ENCODE measurements at regions not wholly inside any gene's neighbourhood (a gene's known extent, or its start where the extent isn't known, plus 50 kb on each side); places are given as distances from the start of the nearest gene placed in this dataset.
A peak's percentile ranks its signal among the peaks of the same experiment; 100 is the strongest.
"Not testable (repeated sequence)": the region's sequence is repeated elsewhere in the genome, so short reads cannot be mapped to it uniquely, and the experiment has no call there.

DNA sequence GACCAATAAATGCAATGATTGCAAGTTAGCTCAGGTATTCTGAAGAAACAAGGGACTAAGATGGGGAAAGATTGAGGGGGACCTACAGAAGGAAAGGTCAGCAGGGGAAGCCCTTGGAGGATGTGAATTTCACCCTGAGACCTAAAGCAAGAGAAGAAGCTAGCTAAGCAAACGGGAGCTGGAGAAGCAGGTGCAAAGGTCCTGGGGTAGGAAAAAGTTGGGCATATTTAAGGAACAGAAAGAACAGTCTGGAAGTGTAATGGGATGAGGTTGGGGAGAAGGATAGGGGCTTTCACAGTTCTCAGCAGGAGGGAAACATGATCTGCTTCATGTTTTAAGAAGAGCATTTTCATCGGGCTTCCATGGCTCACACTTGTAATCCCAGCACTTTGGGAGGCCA lies 89.7 kb upstream of the SLC45A1 start:
- no peak for DNase-seq (ENCODE audit: low read depth)

DNA sequence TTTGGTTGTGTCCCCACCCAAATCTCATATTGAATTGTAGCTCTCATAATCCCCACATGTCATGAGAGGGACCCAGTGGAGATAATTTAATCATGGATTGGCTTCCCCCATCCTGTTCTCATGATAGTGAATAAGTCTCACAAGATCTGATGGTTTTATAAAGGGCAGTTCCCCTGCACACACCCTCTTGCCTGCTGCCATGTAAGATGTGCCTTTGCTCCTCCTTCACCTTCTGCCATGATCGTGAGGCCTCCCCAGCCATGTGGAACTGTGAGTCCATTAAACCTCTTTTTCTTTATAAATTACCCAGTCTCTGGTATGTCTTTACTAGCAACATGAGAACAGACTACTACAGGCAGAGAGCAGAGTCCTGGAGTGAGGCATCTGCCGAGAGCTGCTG lies 90.2 kb upstream of the SLC45A1 start:
- not testable (repeated sequence) for DNase-seq (ENCODE audit: low read depth)

DNA sequence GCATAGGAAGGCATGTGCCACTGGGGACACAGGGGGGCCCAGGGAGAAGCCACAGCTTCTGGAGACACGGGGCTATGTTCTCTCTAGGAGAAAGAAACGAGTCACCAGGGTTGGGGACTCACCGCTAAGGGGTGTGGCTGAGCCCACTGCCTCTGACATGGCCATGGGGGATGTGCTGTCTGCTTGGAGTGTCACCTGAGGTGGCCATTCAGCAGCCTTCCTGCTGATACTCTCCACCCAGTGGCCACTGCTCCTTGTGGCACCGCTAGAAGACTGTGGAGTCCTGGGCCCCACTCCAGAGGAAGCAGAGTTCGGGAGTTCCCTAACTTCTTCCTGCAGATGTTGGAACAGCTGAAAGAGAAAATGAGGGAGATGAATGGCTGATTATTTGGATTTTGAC lies 91.2 kb upstream of the SLC45A1 start:
- DNase-seq (ENCODE audit: low read depth): no peak

DNA sequence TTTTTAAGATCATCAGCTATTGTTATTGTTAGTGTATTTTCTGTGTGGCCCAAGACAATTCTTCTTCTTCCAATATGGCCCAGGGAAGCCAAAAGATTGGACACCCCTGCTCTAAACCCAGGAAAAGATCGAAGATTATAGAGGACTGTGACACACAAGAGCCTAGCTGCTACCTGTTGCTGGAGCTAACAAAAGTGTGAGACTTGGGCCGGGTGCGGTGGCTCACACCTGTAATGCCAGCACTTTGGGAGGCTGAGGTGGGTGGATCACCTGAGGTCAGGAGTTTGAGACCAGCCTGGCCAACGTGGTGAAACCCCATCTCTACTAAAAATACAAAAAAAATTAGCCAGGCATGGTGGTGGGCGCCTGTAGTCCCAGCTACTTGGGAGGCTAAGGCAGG lies 91.9 kb upstream of the SLC45A1 start:
- DNase-seq (ENCODE audit: low read depth): not testable (repeated sequence)

DNA sequence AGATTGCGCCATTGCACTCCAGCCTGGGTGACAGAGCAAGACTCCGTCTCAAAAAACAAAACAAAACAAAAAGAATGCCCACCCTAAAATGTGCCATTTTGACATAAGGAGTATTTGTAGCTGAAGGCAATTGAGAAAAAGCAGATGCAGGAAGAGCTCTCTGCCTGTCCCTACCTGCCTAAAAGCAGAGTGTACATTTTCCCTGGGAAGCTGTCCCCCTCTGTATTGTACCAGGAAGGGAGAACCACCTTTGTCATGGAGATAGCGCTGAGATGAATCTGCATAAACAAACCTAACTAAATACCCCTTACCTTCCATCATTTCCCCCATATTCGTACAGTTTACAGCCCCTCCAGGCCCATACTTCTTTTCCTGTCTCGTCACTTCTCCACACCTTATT lies 94.4 kb upstream of the SLC45A1 start:
- DNase-seq (ENCODE audit: low read depth): no peak

DNA sequence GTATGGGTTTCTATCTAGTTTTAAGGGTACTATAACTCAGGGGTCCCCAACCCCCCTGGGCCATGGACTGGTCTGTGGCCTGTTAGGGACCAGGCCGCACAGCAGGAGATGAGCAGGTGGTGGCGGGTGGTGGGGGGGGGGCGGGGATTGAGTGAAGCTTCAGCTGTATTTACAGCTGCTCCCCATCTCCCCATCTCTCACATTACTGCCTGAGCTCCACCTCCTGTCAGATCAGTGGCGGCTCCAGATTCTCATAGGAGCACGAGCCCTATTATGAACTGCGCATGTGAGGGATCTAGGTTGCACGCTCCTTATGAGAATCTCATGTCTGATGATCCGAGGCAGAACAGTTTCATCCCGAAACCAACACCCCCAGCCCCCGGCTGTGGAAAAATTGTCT lies 95.1 kb upstream of the SLC45A1 start:
- DNase-seq (ENCODE audit: low read depth): peak; percentile 45

DNA sequence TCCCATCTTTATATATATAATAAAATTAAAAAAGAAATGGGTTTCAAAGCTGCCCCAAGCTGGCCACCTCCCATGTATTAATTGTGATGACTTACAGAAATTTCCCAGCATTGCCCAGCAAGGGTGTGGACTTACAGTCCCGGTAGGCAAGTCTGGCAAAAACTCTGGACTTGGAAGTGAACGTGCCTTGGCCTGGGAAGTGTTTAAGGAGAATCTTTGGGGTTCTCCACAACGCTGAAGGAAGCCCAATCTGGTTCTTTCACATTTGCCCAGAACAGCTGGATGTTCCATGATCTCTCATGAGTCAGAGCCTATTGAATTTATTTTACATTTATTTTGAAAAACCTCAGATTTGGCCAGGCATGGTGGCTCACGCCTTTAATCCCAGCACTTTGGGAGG lies 98.4 kb upstream of the SLC45A1 start:
- peak; percentile 75 for DNase-seq (ENCODE audit: low read depth)

DNA sequence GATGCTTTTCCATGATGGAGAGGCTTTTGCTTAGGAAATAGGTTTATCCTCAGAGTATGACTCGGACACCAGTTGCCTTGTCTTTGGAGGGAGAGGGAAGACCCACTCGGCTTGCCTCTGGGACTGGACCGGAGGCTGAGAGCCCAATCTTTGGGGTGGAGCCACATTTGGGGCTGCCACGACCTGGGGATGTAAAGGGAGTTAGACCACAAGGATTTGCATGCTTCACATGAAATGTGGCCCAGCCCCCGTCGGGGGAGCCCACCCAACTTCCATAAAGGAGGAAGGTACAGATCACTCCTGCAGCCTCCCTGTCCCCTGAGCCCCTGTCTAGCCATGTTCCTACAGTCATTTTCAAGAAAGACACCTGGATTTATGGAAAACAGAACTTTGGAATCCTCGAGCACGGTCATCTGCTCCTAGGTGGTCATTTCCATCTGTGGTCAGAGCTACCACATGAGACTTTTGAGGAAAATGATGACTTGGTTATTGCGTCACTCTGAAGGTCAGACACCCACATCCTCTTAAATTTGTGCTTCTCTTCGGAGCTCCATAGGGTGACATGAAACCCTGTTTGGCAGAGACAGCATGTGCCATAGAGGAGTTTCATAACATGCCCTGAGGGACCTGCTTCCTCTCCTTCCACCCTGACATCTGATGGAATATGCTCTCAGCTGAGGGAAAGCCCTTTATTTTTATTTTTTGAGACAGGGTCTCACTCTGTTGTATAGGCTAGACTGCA lies 99.4 kb upstream of the SLC45A1 start:
- DNase-seq (ENCODE audit: low read depth): peak; percentile 72

DNA sequence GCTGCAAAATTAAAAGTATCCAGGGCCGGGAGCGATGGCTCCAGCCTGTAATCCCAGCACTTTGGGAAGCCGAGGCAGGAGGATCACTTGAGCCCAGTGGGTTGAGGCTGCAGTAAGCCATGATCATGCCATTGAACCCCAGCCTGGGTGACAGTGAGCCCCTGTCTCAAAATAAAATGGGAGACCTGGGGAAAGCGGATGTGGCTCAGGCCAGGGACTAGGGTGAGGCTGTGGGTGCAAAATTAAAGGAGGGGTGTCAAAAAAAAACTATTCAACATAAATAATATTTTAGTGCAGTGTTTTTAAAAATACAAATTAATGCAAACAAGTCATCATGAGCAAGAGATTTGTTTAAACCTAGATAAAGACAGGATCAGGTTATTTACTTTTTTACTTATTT lies 100.1 kb upstream of the SLC45A1 start:
- no peak for DNase-seq (ENCODE audit: low read depth)

DNA sequence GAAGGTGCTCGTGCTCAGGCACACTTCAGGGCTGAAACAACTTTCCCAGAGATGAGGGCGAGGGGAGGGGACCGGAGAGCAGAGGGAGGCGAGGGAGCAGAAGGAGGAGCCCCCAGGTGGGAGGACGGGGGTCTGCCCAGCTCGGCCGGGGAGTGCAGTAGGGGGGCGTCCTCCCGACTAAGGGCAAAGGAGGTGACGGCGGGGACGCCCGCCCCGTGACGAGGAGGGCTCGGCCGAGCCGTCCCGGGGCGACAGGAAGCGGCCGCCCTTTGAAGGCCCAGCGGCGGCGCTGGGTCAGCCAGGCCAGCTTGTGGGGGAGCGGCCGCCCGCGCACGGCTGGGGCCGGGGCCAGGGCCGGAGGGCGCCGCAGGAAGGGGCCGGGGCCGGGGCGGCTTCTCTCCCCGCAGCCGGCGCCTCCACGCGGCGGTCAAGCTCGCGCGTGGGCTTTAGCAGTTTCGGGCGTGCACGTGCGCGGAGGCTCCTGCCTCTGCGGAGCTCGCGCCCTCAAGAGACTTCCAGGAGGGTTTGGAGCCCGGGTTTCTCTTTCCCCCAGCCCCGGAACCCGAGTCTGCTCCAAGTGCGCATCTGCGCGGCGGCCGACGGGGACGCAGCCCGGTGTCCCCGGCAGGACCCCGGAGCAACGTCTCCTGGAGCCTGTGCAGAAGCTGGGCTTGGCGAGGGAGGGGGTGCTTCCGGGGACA lies 100.8 kb upstream of the SLC45A1 start:
- DNase-seq (ENCODE audit: low read depth): no peak

DNA sequence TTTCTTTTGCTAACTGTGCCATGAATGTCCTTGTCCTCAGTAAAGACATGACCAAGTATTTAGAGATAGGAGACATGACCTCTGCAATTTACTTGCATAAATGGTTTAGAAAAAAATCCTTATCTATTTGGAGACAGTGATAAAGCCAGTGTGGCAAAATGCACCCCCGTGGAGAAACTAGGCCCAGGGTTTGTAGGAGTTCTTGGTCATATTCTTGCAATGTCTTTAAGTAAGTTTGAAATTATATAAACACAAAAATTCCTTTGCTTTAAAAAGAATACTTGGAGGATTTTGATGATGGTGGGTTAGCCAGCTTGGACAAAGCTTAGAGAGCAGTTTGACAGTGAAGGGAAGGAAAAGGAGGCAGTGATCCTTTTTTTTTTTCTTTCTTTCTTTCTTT lies 101.9 kb upstream of the SLC45A1 start:
- no peak for DNase-seq (ENCODE audit: low read depth)

DNA sequence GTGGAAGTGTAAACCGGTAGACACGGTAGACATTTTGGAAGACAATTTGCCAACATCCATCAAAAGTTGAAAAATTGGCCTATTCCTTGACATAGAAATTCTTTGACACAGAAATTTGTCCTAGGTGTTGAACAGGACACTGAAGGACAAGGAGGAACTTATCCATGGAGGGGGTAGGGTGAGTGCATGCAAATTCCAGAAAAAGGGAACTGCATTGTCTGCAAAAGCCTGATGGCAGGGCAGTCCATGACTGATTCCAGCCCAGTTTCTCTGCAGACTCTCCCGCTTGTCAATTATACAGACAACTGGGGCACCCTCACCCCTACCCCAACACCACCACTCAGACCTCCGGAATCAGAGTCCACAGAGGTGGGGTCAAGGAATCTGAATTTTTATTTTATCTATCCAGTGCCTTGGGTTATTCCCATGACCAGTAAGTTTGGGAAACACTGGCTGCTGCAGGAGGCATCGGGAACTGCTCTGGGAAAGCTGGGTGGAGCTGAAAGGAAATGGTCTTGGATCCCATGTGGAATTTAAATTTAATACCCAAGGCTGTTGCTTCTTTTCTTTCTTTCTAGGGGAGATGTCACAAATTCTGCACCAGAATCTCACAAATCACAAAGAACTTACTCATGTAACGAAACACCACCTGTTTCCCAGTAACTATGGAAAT lies 103.3 kb upstream of the SLC45A1 start:
- peak; percentile 85 for DNase-seq (ENCODE audit: low read depth)

DNA sequence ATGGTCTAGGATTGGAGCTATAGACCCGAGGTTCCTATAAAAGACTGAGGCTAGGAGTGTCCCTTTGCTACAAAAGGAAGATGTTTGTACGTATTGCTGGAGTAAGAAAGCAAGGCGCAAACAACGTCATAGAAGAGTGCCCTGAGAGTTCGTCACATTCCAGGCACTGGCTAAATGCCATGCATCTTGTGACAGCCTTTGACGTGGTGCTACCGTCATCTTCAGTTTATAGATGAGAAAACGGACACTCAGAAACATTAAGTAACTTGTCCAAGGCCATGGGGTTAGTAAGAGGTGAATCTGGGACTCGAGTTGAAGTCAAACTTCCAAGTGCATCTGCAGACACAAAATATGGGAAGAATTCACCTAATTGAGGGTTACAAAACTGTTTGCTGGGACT lies 104.2 kb upstream of the SLC45A1 start:
- no peak for DNase-seq (ENCODE audit: low read depth)

DNA sequence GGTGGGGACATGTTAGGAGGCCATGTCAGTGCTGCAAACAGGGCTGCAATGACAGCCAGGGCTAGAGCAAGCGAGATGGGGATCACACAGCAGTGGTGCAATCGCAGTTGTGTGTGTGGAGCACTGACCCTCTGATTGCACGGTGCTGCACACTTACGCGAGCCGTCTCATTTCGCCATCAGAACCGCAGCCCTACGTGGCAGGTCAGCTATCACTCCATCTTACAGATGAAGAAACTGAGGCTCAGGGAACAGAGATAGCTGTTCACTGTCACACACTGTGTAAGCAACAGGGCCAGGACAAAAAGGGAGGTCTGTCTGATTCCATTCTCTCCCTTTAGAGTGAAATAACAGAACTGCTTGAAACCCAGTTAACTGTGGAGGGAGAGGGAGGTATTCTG lies 104.8 kb upstream of the SLC45A1 start:
- DNase-seq (ENCODE audit: low read depth): no peak

DNA sequence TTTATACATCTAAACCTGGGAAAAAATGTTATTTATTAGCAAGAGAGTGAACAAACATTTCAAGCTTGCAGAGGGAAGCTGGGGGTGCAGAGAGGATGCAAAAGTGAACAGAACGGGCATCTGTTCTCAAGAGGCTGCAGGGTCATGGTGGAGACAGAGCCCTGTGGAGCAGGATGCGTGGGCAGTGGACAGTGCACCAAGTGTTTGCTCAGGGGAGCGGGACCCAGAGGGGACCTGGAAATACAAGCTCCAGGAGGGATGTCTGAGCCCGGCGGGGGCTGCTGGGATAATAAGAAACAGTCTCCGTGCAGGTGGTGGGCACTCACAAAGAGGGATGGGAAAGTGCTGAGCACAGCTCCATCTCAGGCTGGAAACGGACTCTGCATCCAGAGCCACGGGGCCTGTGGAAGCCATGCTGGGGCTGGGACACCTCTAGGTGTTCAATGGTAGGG lies 105.3 kb upstream of the SLC45A1 start:
- no peak for DNase-seq (ENCODE audit: low read depth)

DNA sequence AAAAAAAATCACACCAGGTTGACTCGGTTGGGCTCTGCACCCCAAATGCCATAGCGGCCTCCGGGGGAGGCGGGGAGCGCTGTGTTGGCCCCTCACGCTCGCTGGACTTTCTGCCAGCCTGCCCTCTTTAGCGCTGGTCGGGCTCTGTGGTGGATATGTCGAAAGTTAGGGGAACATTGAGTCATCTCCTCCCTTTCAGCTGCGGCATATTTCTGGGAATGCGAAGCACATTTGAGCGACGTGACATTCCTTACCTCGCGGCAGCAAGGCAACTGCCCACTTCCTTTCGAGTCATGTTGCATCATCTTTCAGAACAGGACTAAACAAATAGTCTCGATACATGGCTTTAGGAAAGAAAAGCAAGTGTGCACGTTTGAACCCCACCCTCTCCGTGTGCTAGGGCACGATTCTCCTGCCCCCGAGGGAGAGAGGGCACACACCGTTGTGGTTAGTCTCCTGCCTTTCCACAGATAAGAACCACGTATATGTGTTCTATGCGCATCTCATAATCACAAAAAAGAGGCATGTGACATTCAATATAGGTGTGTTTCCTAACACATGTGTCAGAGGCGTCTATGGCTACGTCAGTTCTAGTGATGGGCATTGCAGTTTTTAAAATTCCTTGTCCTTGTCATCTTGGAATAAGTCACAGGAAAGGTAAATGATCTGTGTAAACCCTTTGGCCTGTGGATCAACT lies 105.9 kb upstream of the SLC45A1 start:
- DNase-seq (ENCODE audit: low read depth): peak; percentile 100

DNA sequence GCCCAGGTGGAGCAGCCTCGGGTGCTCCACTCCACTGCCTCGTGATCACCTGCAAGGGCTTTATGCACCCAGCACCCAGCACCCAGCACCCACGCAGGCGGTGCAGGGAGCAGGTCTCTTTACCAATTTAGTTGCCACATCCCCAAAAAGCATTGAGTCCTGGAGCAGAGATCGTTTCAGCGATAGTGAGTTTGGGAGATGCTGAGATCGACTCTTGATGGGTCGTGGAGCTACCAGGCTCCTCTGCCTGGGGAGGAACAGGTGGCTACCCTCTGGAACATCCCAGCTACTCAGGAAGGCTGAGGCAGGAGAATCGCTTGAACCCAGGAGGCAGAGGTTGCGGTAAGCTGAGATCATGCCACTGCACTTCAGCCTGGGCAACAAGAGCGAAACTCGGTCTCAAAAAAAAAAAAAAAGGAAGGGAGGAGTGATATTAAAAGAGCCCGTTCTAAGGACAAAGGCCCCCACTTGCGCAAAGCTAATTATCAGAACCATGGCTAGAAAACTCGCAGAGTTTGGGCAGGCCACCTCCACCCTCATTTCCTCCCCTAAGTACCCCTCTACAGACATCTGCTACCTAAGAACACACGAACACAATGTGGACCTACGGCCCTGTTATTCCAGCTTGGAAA lies 106.5 kb upstream of the SLC45A1 start:
- DNase-seq (ENCODE audit: low read depth): no peak

DNA sequence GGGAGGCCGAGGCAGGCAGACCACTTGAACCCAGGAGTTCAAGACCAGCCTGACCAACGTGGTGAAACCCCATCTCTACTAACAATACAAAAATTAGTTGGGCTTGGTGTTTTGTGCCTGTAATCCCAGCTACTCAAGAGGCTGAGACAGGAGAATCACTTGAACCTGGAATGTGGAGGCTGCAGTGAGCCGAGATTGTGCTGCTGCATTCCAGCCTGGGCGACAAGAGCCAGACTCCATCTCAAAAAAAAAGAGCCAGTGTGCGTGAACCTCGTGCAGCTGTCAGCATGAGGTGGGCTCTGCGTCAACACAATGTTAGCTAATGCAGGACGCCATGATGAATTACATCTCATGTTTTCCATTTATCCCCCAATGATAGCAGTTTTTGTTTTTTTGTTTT lies 110.7 kb upstream of the SLC45A1 start:
- DNase-seq (ENCODE audit: low read depth): no peak

DNA sequence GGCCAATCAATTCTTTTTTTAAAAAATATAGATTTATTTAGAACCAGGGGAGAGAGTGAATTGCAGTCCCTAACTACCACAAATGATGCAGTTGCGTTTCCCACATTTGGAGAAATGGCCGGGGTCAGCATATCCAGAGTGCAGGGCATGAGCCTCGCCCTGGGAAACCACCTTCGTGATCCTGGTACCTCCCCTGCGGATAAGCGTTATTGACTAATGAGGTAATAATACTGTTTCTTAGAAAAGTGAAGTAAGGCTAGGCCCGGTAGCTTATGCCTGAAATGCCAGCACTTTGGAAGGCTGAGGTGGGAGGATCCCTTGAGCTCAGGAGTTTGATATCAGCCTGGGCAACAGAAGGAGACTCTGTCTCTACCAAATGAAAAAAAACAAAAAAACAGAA lies 111.5 kb upstream of the SLC45A1 start:
- DNase-seq (ENCODE audit: low read depth): no peak

DNA sequence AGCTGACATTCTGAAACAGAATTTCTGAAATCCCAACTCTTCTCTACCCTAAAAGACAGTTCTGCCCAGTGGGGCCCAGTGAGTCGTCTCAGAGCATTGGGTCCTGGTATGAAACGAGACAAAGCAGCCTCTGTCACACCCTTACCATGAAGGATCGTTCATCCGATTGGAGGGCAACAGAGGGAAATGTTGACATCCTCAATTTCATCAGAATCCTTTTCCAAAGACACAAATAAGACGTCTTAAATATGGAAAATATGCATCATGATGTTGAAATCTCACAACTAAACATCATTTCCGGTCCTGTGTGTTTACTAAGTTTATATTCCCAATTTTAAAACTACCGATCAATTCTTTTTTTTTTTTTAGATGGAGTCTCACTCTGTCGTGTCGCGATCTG lies 112.1 kb upstream of the SLC45A1 start:
- DNase-seq (ENCODE audit: low read depth): no peak

DNA sequence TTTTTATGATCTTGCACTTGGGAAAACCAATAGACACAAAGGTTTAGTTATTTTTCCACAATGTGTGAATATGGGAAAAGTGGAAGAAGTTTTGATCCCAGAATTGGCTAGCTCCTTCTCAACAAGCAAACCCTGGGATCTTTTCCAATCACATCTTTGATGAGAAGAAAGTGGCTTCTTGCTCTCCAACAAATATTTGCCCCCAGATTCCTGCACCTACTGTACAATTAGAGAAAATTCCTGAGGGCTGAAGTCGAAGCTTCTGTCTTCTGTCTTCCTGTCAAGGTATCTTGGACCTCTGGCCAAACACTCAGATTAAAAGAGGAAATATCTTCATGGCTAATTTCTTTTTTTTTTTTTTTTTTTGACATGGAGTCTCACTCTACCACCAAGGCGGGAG lies 113.1 kb upstream of the SLC45A1 start:
- no peak for DNase-seq (ENCODE audit: low read depth)

DNA sequence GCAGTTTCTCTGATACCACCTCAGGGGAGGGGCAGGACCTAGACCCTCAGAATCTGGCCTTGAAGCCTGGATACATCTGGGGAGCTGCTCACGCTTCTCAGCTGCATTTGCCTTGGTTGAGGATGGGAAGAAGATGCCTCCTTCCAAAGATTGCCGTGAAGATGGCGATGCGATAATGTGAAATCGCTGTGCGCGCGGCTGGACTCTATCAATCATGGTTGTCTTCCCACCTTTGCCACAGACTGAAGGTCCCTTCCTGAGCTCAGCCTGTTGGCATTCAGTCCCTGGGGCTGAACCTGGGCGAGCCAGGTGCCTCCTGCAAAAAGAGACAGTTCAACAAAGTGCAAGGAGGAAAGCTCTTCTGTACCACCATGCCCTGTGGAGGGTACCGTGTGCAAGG lies 114.4 kb upstream of the SLC45A1 start:
- DNase-seq (ENCODE audit: low read depth): no peak
